Tibial nerve (tissue), 4 donors: ENCODE measurements at regions not wholly inside any gene's neighbourhood (a gene's known extent, or its start where the extent isn't known, plus 50 kb on each side); places are given as distances from the start of the nearest gene placed in this dataset.
A peak's percentile ranks its signal among the peaks of the same experiment; 100 is the strongest.

ENCODE experiments used
- DNase-seq, 2 donors: peaks; one replicate each; pipeline ENCODE4 v3.0.0-alpha.2; 2019; ENCODE audit warnings: low spot score in 2 of 2
- H3K27ac ChIP-seq, 4 donors: fragments of 200-600 bp; sonication (generic) in 3 of 4; one replicate each; pipeline ENCODE4 v1.5.1; 2017 to 2019; ENCODE audit warnings: mild to moderate bottlenecking in 1 of 4
- H3K27me3 ChIP-seq, 2 donors: fragments of 200-600 bp; sonication (generic) in 1 of 2; one replicate each; pipeline versions ENCODE4 v1.5.1 to v1.6.0; 2017 to 2019
- H3K36me3 ChIP-seq, 3 donors: fragments of 200-600 bp; sonication (generic); one replicate each; pipeline ENCODE4 v1.5.1; 2018 to 2019
- H3K4me1 ChIP-seq, 4 donors: fragments of 200-600 bp; sonication (generic) in 3 of 4; one replicate each; pipeline ENCODE4 v1.5.1; 2017 to 2019
- H3K4me3 ChIP-seq, 4 donors: fragments of 200-600 bp; sonication (generic) in 3 of 4; one replicate each; pipeline ENCODE4 v1.5.1; 2017 to 2019; ENCODE audit warnings: mild to moderate bottlenecking in 1 of 4, moderate library complexity in 1 of 4
- H3K9me3 ChIP-seq, 4 donors: fragments of 200-600 bp; sonication (generic) in 3 of 4; one replicate each; pipeline ENCODE4 v1.5.1; 2017 to 2019
- CTCF ChIP-seq, 5 experiments: fragments of 200-600 bp in 3 of 5; fragments of 450-650 bp in 2 of 5; sonication (generic) in 3 of 5; IDR thresholded peaks; one replicate each; pipeline ENCODE4 v1.5.1; 2016 to 2019; ENCODE audit warnings: antibody characterized with exemption in 5 of 5, mild to moderate bottlenecking in 3 of 5, moderate library complexity in 2 of 5
- EP300 ChIP-seq, 2 donors: sonication (generic); formaldehyde crosslinking; IDR thresholded peaks; one replicate each; pipeline ENCODE4 v1.6.1; 2017; ENCODE audit warnings: antibody characterized with exemption in 2 of 2, mild to moderate bottlenecking in 1 of 2
- POLR2A ChIP-seq, 2 donors: fragments of 450-650 bp; IDR thresholded peaks; one replicate each; pipeline ENCODE4 v1.6.1; 2017; ENCODE audit warnings: antibody characterized with exemption in 2 of 2, mild to moderate bottlenecking in 2 of 2, moderate library complexity in 2 of 2
- WGBS, 2 donors: methylation state at CpG; one replicate each; pipeline ENCODE4 v1.1.5; 2018; 5-methylcytosine and 5-hydroxymethylcytosine counted together

GRCh38 chr2:16284941-16285625, 344.7 kb downstream of the MYCN start:
- Histone ChIP-seq H3K36me3 (no peaks in the 10 kb centered on the region), H3K4me1 (no peaks in the 10 kb centered on the region), H3K27me3 (no peaks in the 10 kb centered on the region), H3K9me3 (no peaks in the 10 kb centered on the region), H3K4me3 (no peak overlapping the region), H3K27ac (no peak overlapping the region)
- WGBS, 2 donors: 91 to 92% methylated on average over 12 of the region's 12 CpGs
- no peak for DNase-seq
- TF ChIP-seq CTCF (IDR thresholded peaks at IDR 0.05) (no peak), POLR2A (IDR thresholded peaks at IDR 0.05) (no peak), EP300 (IDR thresholded peaks at IDR 0.05) (no peak)

GRCh38 chr2:16283071-16283850, 342.9 kb downstream of the MYCN start:
- no peaks in the 10 kb centered on the region for H3K9me3 ChIP-seq
- no peaks in the 10 kb centered on the region for H3K36me3 ChIP-seq
- no peak overlapping the region for H3K4me3 ChIP-seq
- no peak for DNase-seq
- WGBS, 2 donors: 81 to 85% methylated on average over 10 of the region's 10 CpGs
- no peaks in the 10 kb centered on the region for H3K4me1 ChIP-seq
- H3K27me3 ChIP-seq: no peaks in the 10 kb centered on the region
- no peak for TF ChIP-seq POLR2A (IDR thresholded peaks at IDR 0.05)
- no peak overlapping the region for H3K27ac ChIP-seq

- H3K4me3 ChIP-seq: no peak overlapping the region
- WGBS, 2 donors: 74 to 75% methylated on average over 2 of the region's 2 CpGs
- H3K27me3 ChIP-seq: no peaks in the 10 kb centered on the region
- no peaks in the 10 kb centered on the region for H3K4me1 ChIP-seq
- no peak for TF ChIP-seq CTCF (IDR thresholded peaks at IDR 0.05)
- no peak for TF ChIP-seq EP300 (IDR thresholded peaks at IDR 0.05)
- TF ChIP-seq POLR2A (IDR thresholded peaks at IDR 0.05): no peak
- H3K36me3 ChIP-seq: no peaks in the 10 kb centered on the region
- H3K27ac ChIP-seq: no peak overlapping the region
- no peaks in the 10 kb centered on the region for H3K9me3 ChIP-seq
- DNase-seq: no peak
These were observed 342.2 kb downstream of the MYCN start for GRCh38 chr2:16282511-16282910.

- Histone ChIP-seq H3K4me1 (no peaks in the 10 kb centered on the region), H3K36me3 (no peaks in the 10 kb centered on the region), H3K27me3 (no peaks in the 10 kb centered on the region), H3K4me3 (no peak overlapping the region), H3K9me3 (no peaks in the 10 kb centered on the region), H3K27ac (no peak overlapping the region)
- TF ChIP-seq CTCF (IDR thresholded peaks at IDR 0.05): peak; percentile 29 to 55 (median 40)
- TF ChIP-seq POLR2A (IDR thresholded peaks at IDR 0.05): no peak
- TF ChIP-seq EP300 (IDR thresholded peaks at IDR 0.05): no peak
- peak in 1 of 2 donors; percentile 15 for DNase-seq
- 64% methylated on average over 20 of the region's 20 CpGs for WGBS, 2 donors
These were observed 341.3 kb downstream of the MYCN start for GRCh38 chr2:16281451-16282335.

- Histone ChIP-seq H3K4me1 (no peaks in the 10 kb centered on the region), H3K36me3 (no peaks in the 10 kb centered on the region), H3K27ac (no peak overlapping the region), H3K27me3 (no peaks in the 10 kb centered on the region), H3K4me3 (no peak overlapping the region), H3K9me3 (no peaks in the 10 kb centered on the region)
- WGBS, 2 donors: 87 to 91% methylated on average over 3 of the region's 3 CpGs
- TF ChIP-seq CTCF (IDR thresholded peaks at IDR 0.05) (no peak), POLR2A (IDR thresholded peaks at IDR 0.05) (no peak), EP300 (IDR thresholded peaks at IDR 0.05) (no peak)
- DNase-seq: no peak
These were observed 339.7 kb downstream of the MYCN start for GRCh38 chr2:16280081-16280480.
